GM12875 (cell line): ENCODE measurements at regions not wholly inside any gene's neighbourhood (a gene's known extent, or its start where the extent isn't known, plus 50 kb on each side); places are given as distances from the start of the nearest gene placed in this dataset.
"Not testable (repeated sequence)": the region's sequence is repeated elsewhere in the genome, so short reads cannot be mapped to it uniquely, and the experiment has no call there.

Experiments used
- H3K4me3 ChIP-seq: one replicate; pipeline ENCODE4 v1.5.1; 2011; ENCODE audit warnings: low read depth, low read length, control low read depth
- TF ChIP-seq, protein P1 (sequence below): IDR thresholded peaks from 2 replicates; pipeline ENCODE4 v1.5.1; 2011; ENCODE audit warnings: low read depth, mild to moderate bottlenecking, control low read depth, inconsistent platforms, low read length, moderate library complexity, borderline replicate concordance; ENCODE audit not compliant: insufficient read depth

- no peak overlapping the region for H3K4me3 ChIP-seq
- TF ChIP-seq, protein P1, sequence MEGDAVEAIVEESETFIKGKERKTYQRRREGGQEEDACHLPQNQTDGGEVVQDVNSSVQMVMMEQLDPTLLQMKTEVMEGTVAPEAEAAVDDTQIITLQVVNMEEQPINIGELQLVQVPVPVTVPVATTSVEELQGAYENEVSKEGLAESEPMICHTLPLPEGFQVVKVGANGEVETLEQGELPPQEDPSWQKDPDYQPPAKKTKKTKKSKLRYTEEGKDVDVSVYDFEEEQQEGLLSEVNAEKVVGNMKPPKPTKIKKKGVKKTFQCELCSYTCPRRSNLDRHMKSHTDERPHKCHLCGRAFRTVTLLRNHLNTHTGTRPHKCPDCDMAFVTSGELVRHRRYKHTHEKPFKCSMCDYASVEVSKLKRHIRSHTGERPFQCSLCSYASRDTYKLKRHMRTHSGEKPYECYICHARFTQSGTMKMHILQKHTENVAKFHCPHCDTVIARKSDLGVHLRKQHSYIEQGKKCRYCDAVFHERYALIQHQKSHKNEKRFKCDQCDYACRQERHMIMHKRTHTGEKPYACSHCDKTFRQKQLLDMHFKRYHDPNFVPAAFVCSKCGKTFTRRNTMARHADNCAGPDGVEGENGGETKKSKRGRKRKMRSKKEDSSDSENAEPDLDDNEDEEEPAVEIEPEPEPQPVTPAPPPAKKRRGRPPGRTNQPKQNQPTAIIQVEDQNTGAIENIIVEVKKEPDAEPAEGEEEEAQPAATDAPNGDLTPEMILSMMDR, result no peak
Measured at GRCh38 chr9:34884747-34885189, 73.3 kb upstream of the PHF24 start.

- H3K4me3 ChIP-seq, result no peak overlapping the region
Measured at GRCh38 chr9:34876096-34876495, 82.0 kb upstream of the PHF24 start.

GRCh38 chr9:34869390-34869789 is 88.7 kb upstream of the PHF24 start:
- no peak overlapping the region for H3K4me3 ChIP-seq
- TF ChIP-seq, protein P1, result no peak

More at GRCh38 chr9:34876096-34876495, 82.0 kb upstream of the PHF24 start:
- TF ChIP-seq, protein P1, result no peak

DNA sequence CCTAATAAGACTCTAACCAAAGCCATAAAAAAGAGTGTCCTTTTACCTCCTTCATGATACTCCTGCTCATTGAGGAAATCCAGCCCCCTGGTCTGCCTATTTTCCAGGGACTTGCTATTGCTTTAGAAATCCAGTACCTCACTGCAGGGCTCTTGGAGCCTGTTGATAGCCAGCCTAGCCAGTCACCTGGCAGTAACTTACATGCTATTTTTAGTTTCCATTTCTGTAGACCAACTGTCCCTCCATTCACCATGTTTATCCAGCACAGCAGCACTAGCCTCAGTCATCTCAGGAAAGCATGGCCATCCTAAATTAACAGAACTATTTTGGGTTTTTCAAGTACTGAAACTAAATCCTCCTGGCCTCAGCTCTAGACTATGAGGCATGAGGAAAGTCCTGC is 91.5 kb upstream of the PHF24 start:
- H3K4me3 ChIP-seq, result no peak overlapping the region
- TF ChIP-seq, protein P1, result no peak

DNA sequence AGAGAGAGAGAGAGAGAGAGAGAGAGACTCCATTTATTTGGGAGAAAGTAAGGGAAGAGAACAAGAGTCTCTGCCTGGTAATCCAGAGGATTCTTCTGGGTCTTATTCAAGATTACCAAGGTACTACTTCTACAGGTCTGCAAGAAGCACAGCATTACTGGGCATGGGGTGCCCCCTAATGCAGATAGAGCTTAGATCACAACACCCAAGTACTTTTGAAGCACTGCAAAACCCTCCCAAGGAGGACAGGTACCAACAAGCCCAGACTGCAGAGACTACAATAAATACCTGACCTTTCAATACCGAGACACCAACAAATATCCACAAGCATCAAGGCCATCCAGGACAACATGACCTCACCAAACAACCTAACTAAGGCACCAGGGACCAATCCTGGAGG is 94.7 kb upstream of the PHF24 start:
- H3K4me3 ChIP-seq, result no peak overlapping the region
- TF ChIP-seq, protein P1, result no peak

DNA sequence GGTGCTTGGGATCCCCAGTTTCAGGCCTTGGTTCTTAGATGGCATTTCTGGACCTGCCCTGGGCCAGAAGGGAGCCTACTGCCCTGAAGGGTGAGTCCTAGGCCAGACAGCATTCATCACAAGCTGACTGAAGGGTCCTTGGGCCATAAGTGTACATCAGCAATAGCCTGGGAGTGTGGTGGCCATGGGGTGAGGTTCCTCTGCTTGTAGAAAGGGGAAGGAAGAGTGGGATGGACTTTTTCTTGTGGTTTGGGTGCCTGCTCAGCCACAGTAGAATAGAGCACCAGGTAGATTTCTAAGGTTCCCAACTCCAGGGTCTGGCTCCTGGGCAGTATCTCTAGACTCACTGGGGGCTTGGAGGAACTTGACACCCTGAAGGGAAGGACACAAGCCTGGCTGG is 95.2 kb upstream of the PHF24 start:
- no peak overlapping the region for H3K4me3 ChIP-seq
- TF ChIP-seq, protein P1, result no peak

DNA sequence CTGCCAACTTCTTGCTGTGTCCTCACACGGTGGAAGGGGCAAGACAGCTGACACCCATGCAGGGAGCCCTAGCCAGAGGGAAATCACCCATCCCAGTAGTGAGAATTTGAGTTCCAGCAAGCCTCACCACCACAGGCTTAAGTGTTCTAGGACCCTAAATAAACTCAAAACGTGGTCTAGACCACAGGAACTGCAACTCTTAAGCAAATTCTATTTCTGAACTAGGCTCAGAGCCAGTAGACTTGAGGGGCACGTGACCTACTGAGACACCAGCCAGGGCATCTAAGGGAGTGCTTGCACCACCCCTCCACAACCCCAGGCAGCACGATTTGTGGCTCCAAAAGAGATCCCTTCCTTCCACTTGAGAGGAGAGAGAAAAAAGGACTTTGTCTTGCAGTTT is 96.0 kb upstream of the PHF24 start:
- no peak overlapping the region for H3K4me3 ChIP-seq
- TF ChIP-seq, protein P1, result no peak

GRCh38 chr9:34855016-34855415 is 103.1 kb upstream of the PHF24 start:
- not testable (repeated sequence) for H3K4me3 ChIP-seq
